Activated CD4-positive, alpha-beta T cell treated with anti-CD3 and anti-CD28 coated beads, Interleukin-2, Interleukin-6, amounts not matched to agents 100 ng/mL and 50 ng/mL, durations not matched to agents 16 hours and 8 hours (primary cell): ENCODE measurements at regions not wholly inside any gene's neighbourhood (a gene's known extent, or its start where the extent isn't known, plus 50 kb on each side); places are given as distances from the start of the nearest gene placed in this dataset.

ENCODE experiments used
- DNase-seq: peaks from one replicate; pipeline ENCODE4 v3.0.0-alpha.2; 2020

GRCh38 chr10:47053081-47053798, 142.0 kb downstream of the PTPN20 start:
- no peak for DNase-seq

- DNase-seq, result no peak
Observed at GRCh38 chr10:47054974-47055373, 143.7 kb downstream of the PTPN20 start.

DNA sequence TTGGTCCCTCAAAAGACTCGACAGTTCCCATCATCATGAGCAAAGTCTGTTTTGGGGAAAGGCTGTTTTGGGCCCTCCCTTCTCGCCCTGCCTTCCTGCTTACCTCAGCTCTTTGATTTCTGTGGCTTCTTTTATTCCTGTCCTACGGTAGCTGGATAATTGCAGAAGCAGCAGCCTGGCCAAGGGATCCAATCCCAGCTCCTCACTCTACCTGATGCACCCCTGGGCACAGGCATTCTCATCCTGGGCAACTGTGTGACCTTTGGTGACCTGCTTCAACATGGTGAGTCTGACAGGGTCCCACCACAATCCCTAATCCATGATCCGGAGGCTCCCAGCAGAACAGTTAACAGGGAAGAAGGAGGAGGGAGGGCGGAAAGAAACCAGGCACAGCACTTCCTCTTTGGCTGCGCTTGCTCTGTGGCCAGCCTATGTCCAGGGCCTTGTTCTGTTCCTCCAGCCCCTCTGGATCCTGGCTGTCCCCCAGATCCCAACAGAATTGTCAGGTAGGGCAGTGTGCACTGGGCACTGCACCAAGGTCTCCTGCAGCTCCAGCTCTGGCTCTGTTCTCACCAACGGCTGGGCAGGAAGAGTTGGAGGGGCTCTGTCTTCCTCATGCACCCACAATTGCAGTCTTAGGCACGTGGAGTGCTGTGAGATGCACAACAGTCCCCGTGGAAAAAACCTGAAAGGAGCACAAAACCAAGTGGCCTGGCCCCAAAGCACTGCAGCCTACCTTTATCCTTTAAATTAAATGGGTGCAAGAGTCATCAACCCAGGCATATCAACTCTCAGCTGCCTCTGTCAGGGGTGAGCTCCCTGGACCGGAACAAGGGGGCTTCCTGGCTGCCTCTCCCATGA, 144.4 kb downstream of the PTPN20 start:
- DNase-seq, result no peak

DNA sequence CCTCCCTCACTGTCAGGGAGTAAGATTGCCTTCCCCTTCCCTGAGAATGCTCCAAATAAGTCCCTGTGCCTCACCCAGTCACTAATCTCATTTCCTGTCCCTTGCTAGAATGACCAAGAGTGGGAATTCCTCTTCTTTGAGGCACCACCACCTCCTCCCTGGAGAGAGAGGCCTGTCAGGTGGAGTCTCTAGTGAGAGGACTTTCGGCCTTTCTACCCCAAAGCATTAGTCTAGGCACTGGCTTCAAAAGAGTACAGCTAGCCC, 145.0 kb downstream of the PTPN20 start:
- DNase-seq, result no peak

- DNase-seq, result no peak
Observed at GRCh38 chr10:47057471-47057870, 146.2 kb downstream of the PTPN20 start.

- no peak for DNase-seq
Observed at GRCh38 chr10:47058032-47058702, 146.9 kb downstream of the PTPN20 start.

DNA sequence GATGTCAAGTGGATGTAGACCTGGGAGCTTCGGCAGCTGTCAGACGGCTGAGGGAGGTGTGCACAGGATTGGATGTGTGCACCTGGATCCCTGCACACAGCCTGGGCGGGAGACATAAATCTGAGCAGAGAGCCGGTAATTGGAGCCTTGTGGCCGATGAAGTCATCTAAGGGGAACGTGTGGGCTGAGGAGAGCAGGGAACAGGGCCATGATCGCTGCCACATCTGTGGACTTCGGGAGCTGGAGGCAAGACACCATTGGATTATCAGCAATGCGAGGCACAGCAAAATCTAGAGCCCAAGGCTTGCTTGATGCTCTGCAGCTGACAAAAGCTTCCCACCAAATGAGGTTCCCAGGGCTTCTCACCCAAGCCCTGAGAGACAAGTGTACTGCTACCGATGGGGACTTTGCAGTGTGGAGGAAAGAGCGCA, 147.7 kb downstream of the PTPN20 start:
- no peak for DNase-seq

DNA sequence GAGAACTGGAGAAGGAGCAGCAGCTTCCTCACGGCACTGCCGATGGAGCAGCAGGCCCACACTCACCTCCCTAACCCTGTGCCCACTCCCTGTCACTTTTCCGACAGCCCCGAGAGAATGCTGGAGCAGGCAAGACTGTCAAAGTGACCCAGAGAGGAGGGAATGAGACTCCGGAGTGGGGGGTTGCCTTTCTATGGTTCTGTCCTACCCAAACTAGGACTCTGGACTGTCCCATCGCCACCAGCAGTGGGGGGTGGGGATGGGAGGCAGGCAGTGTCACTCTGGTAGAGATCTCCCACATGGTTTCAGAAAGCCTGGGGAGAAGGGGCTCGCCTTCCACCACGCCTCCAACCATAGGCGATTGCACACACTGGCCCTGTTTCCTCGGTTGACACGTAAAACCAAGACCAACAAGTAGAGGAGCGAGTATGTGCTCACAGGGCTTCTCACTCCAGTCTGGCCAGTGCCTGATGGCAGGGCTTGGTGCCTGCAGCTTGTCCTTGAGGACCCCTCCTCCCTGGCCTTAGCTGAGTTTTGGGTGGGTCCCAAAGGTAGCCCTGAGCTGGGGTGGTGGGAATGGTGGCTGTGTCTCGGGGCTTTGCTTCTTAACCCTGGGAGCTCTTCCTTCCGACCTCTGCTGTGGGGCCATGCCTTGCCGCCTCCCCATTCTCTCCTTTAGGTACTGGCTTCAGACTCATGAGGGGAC, 148.5 kb downstream of the PTPN20 start:
- no peak for DNase-seq

DNA sequence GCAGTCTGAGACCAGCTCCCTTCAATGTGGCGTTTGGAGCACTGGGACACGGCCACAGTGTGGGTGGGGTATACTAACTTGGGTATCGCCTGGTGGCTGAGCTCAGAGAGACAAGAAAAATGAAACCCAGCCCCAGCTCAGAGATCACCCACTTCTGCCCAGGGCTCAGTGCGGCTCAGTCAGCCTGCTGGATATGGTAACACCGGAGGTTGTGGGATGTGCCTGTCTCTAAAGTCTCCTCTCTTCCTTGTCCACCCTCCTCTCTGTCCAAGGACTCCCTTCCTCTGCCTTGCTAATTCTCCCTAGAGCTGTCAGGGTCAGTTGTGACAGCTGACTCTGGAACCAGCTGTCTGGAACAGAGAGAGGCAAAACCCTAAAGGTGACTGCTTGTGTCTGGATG, 149.1 kb downstream of the PTPN20 start:
- DNase-seq, result no peak

DNA sequence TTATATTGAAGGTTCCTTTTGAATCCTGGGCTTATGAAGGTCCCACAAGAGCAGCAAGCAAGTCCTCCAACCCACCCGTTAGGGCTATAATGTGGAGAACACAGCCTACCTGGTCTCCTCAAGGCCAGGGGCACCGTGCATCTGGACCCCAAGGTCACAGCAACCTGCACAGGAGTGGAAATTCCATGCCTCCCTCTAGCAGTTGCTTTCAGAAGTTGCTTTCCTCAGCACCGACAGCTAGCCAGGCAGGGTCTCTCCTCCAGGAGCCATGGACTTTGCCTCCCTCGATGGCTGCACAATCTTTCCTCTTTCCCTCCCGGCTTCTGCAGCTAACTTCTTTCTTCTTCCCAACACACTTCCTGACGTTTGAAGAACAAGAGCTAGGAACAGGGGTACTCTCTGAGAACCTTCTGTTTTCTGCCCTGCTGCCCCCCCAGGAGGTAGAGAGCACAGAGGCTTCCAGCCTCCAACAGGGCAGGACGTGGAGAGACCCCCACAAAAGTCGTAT, 149.8 kb downstream of the PTPN20 start:
- DNase-seq, result no peak

DNA sequence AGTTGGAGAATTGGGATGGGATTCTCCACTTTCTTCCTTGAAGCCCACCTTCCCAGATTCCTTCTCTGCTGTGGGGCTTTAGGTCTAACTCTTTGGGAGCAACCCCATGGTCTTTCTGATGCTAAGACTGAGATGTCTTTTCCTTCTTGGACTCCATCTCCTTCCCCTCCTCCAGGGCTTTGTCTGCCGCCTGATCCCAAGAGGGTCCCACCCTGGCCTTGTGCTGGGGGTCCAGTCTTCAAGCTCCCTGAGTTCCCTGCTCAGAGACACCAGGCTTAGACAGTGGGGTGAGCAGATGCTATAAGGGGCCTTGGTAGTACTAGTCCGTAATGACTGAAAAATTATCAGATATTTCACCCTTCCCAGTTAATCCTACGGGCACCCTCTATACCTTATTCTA, 150.5 kb downstream of the PTPN20 start:
- DNase-seq, result no peak

- DNase-seq, result no peak
Observed at GRCh38 chr10:47062441-47063200, 151.4 kb downstream of the PTPN20 start.

GRCh38 chr10:47063858-47064257, 152.6 kb downstream of the PTPN20 start:
- DNase-seq, result no peak

DNA sequence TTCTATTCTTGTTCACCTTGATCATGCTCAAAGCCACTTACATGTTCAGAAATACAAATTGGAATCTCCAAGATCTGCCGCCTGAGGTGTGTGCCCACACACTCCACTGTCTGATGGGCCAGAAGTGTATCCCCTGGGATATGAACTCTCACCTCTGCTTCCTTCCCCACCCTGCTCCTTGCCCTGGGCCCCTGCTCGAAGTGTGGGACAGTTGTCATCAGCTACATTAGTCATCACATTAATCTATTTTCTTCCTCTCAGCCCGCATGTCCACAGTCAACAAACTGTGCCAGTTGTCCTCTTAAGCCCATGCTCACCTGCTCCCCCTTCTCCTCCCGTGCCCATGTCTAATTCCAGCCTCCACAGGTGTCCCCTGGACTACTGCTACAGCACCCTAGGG, 154.7 kb downstream of the PTPN20 start:
- DNase-seq, result no peak

GRCh38 chr10:47067949-47068940, 157.0 kb downstream of the PTPN20 start:
- no peak for DNase-seq

GRCh38 chr10:47070541-47070940, 159.3 kb downstream of the PTPN20 start:
- DNase-seq, result no peak

DNA sequence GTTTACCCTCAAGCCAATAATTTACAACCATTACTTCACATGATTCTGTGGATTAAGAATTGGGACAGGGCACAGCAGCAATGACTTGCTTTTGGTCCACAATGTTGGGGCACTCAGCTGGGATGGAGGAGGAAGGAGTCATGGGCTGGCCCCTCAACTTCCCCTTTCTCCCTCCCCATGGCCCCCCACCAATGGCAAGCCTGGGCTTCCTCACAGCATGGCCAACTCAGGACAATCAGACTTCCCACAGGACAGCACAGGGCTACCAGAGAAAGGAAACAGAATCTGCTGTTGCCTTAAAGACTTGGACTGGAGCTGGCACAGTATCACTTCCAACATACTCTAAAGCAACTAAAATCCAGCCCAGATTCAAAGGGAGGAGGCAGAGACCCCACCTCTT, 160.7 kb downstream of the PTPN20 start:
- no peak for DNase-seq

- DNase-seq, result no peak
Observed at GRCh38 chr10:47073967-47074366, 162.7 kb downstream of the PTPN20 start.

DNA sequence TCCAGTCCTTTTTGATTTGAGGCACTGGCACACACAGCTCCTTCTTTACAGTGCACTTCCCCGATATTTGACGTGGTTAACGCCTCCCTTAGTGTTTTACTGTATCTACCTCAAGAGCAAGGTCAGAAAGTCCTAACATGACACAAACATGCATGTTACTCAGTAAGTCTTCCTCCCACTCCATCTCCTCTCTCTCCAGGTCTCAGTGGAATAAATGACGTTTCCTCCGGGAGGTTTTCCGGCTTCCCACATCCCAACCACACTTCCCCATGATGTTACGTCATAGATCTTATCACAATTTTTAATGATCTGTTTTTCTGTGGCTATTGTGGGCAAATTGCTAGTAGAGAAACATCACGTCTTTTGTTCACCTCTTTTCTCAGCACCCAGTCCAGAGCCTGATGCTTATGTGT, 165.7 kb downstream of the PTPN20 start:
- DNase-seq, result peak; percentile 2

- DNase-seq, result no peak
Observed at GRCh38 chr10:47077386-47077785, 166.2 kb downstream of the PTPN20 start.

DNA sequence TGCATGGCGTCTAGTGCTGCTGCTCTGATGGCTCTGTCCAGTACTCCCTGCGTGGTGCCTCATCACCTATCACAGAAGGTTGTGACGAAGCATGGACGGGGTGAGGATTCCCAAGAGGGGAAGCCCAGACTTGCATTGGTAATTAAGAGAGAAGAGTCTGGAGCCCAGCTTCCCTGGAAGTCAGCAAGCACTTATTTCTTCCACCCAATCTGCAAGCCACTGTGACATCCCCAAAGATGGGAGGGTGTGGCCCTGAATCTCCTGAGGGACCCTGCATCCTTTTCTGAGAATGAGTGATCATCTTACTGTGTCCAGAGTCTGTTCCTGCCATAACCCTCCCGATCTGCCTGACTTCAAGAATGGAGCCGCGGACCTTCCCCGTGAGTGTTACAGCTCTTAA, 166.7 kb downstream of the PTPN20 start:
- no peak for DNase-seq
